ENCODE measurements at regions not wholly inside any gene's neighbourhood (a gene's known extent, or its start where the extent isn't known, plus 50 kb on each side); places are given as distances from the start of the nearest gene placed in this dataset.

DNA sequence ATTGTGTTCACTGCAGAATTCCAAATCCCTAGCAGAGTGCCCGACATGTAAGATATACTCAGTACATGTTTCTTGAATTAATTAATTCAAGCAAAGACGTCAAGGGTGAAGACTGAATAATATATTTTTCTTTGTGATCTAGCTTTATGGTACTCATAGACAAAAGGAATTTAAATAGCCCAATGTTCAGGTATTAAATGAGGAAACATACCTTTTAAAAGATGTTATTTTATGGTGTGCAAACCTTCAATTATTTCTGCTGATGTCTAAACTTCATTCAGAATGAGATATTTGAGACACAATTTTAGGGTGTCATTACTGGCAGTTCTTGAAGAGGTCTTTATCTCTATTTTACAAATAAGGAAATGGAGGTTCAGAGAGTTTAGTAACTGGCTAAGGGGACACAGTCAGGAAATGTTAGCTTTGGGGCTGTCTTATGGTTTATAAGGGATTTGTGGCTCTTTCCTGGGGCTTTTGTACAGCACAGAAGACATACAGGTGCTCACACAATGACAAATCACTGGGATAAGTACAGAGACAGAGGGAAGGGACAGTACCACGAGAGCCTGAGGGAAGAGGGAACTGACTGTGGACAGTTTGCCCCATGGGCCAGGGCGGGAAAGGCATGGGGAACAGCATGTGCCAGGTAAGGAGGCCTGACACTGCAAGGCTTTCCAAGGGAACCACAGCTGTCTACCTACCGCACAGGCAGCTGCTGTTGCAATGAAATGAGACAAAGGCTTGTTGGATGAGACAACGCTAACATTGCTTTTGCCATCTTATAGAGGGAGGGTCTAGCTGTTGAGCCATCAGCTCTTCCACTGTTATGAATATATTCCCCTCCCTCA is 155.3 kb downstream of the DDX1 start:
- in situ Hi-C loops (cut with MboI; ENCODE audit: low sequenced_read_pairs in 4 of 4) (no loop called here), intact Hi-C loops (cut with DNase I; ENCODE audit: low total_unique reads) (no loop called here)
- Histone ChIP-seq H3K36me3 (no peaks in the 10 kb centered on the region), H3K4me1 (peaks cover 0 to 7% of the 10 kb centered on the region in 2 donors), H3K4me3 (no peak overlapping the region), H3K9me3 (no peaks in the 10 kb centered on the region), H3K27me3 (no peaks in the 10 kb centered on the region), H3K27ac (no peak overlapping the region)
- TF ChIP-seq POLR2A (IDR thresholded peaks at IDR 0.05) = no peak
- TF ChIP-seq CTCF (IDR thresholded peaks at IDR 0.05 in 4 of 5, conservative IDR thresholded peaks at IDR 0.05 in 1 of 5) = no peak
- ATAC-seq (no peak), DNase-seq (no peak)

GRCh38 chr2:15747603-15748471 is 156.2 kb downstream of the DDX1 start:
- Histone ChIP-seq H3K4me1 (peaks cover 0 to 7% of the 10 kb centered on the region in 2 donors), H3K27me3 (no peaks in the 10 kb centered on the region), H3K27ac (no peak overlapping the region), H3K36me3 (no peaks in the 10 kb centered on the region), H3K4me3 (no peak overlapping the region), H3K9me3 (no peaks in the 10 kb centered on the region)
- TF ChIP-seq CTCF (IDR thresholded peaks at IDR 0.05 in 4 of 5, conservative IDR thresholded peaks at IDR 0.05 in 1 of 5) (no peak), POLR2A (IDR thresholded peaks at IDR 0.05) (no peak)
- in situ Hi-C loops (cut with MboI; ENCODE audit: low sequenced_read_pairs in 4 of 4) (no loop called here), intact Hi-C loops (cut with DNase I; ENCODE audit: low total_unique reads) (no loop called here)
- DNase-seq (no peak), ATAC-seq (no peak)

- H3K9me3 ChIP-seq = no peaks in the 10 kb centered on the region
- no peaks in the 10 kb centered on the region for H3K27me3 ChIP-seq
- no peak overlapping the region for H3K4me3 ChIP-seq
- no peaks in the 10 kb centered on the region for H3K36me3 ChIP-seq
- intact Hi-C loops (cut with DNase I; ENCODE audit: low total_unique reads) (no loop called here), in situ Hi-C loops (cut with MboI; ENCODE audit: low sequenced_read_pairs in 4 of 4) (no loop called here)
- DNase-seq = no peak
- no peak for TF ChIP-seq POLR2A (IDR thresholded peaks at IDR 0.05)
- TF ChIP-seq CTCF (IDR thresholded peaks at IDR 0.05 in 4 of 5, conservative IDR thresholded peaks at IDR 0.05 in 1 of 5) = no peak
- H3K4me1 ChIP-seq = peaks cover 0 to 7% of the 10 kb centered on the region in 2 donors
- ATAC-seq = no peak
- H3K27ac ChIP-seq = no peak overlapping the region
Measured at GRCh38 chr2:15748736-15749323, 157.2 kb downstream of the DDX1 start.

GRCh38 chr2:15749460-15750432 is 158.1 kb downstream of the DDX1 start:
- ATAC-seq (peak in 1 of 2 donors; percentile 76), DNase-seq (no peak)
- H3K9me3 ChIP-seq = no peaks in the 10 kb centered on the region
- peak overlapping the region in 1 of 4 donors; percentile 7 for H3K27ac ChIP-seq
- no peaks in the 10 kb centered on the region for H3K36me3 ChIP-seq
- H3K4me1 ChIP-seq = peaks cover 0 to 7% of the 10 kb centered on the region in 2 donors
- no peaks in the 10 kb centered on the region for H3K27me3 ChIP-seq
- intact Hi-C loops (cut with DNase I; ENCODE audit: low total_unique reads) = no loop called here
- TF ChIP-seq POLR2A (IDR thresholded peaks at IDR 0.05) (no peak), CTCF (IDR thresholded peaks at IDR 0.05 in 4 of 5, conservative IDR thresholded peaks at IDR 0.05 in 1 of 5) (no peak)
- in situ Hi-C loops (cut with MboI; ENCODE audit: low sequenced_read_pairs in 4 of 4) = no loop called here
- no peak overlapping the region for H3K4me3 ChIP-seq
